Panc1 (cell line): ENCODE measurements at regions not wholly inside any gene's neighbourhood (a gene's known extent, or its start where the extent isn't known, plus 50 kb on each side); places are given as distances from the start of the nearest gene placed in this dataset.

ENCODE experiments used
- POLR2AphosphoS5 ChIP-seq: IDR thresholded peaks from 2 replicates; pipeline ENCODE4 v1.6.1; 2012; ENCODE audit warnings: mild to moderate bottlenecking, low read depth, low read length, moderate library complexity
- TF ChIP-seq, protein P1 (sequence below): fragments of 450-650 bp; IDR thresholded peaks from 2 replicates; pipeline ENCODE4 v1.5.1; 2017; ENCODE audit warnings: mild to moderate bottlenecking

DNA sequence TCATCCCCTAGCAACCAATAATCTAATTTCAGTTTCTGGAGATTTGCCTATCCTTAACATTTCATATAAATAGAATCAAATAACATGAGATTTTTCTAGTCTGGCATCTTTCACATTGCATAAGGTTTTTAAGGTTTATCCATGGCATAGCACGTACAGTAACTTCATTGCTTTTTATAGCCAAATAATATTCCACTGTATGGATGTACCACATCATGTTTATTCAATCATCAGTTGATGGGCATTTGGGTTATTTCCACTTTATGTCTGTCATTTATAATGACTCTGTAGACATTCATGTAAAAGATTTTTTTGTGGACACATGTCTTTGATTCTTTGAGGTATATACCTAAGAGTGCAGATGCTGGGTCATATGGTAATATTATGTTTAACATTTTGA, 1052.6 kb downstream of the DNAJB9 start:
- TF ChIP-seq, protein P1, sequence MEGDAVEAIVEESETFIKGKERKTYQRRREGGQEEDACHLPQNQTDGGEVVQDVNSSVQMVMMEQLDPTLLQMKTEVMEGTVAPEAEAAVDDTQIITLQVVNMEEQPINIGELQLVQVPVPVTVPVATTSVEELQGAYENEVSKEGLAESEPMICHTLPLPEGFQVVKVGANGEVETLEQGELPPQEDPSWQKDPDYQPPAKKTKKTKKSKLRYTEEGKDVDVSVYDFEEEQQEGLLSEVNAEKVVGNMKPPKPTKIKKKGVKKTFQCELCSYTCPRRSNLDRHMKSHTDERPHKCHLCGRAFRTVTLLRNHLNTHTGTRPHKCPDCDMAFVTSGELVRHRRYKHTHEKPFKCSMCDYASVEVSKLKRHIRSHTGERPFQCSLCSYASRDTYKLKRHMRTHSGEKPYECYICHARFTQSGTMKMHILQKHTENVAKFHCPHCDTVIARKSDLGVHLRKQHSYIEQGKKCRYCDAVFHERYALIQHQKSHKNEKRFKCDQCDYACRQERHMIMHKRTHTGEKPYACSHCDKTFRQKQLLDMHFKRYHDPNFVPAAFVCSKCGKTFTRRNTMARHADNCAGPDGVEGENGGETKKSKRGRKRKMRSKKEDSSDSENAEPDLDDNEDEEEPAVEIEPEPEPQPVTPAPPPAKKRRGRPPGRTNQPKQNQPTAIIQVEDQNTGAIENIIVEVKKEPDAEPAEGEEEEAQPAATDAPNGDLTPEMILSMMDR, result no peak
- TF ChIP-seq POLR2AphosphoS5, result no peak
